ENCODE measurements at regions not wholly inside any gene's neighbourhood (a gene's known extent, or its start where the extent isn't known, plus 50 kb on each side); places are given as distances from the start of the nearest gene placed in this dataset.

GRCh38 chr16:86395477-86395876 lies 114.8 kb upstream of the FOXF1 start:
- no peak for TF ChIP-seq CTCF (IDR thresholded peaks at IDR 0.05; ENCODE audit: low read depth, low read length, missing control alignments)
- no peak overlapping the region for H3K4me3 ChIP-seq (ENCODE audit: low read depth, low read length)
- no peak for DNase-seq (ENCODE audit: low read depth)

- no peak for TF ChIP-seq CTCF (IDR thresholded peaks at IDR 0.05; ENCODE audit: low read depth, low read length, missing control alignments)
- no peak overlapping the region for H3K4me3 ChIP-seq (ENCODE audit: low read depth, low read length)
- DNase-seq (ENCODE audit: low read depth) = no peak
Measured at GRCh38 chr16:86396422-86396821, 113.9 kb upstream of the FOXF1 start.

GRCh38 chr16:86396901-86397311 lies 113.4 kb upstream of the FOXF1 start:
- no peak overlapping the region for H3K4me3 ChIP-seq (ENCODE audit: low read depth, low read length)
- no peak for DNase-seq (ENCODE audit: low read depth)
- no peak for TF ChIP-seq CTCF (IDR thresholded peaks at IDR 0.05; ENCODE audit: low read depth, low read length, missing control alignments)

GRCh38 chr16:86398201-86398600 lies 112.1 kb upstream of the FOXF1 start:
- no peak overlapping the region for H3K4me3 ChIP-seq (ENCODE audit: low read depth, low read length)
- TF ChIP-seq CTCF (IDR thresholded peaks at IDR 0.05; ENCODE audit: low read depth, low read length, missing control alignments) = no peak
- DNase-seq (ENCODE audit: low read depth) = no peak

- no peak for TF ChIP-seq CTCF (IDR thresholded peaks at IDR 0.05; ENCODE audit: low read depth, low read length, missing control alignments)
- DNase-seq (ENCODE audit: low read depth) = no peak
- no peak overlapping the region for H3K4me3 ChIP-seq (ENCODE audit: low read depth, low read length)
Measured at GRCh38 chr16:86398622-86399021, 111.7 kb upstream of the FOXF1 start.

- no peak overlapping the region for H3K4me3 ChIP-seq (ENCODE audit: low read depth, low read length)
- no peak for DNase-seq (ENCODE audit: low read depth)
- TF ChIP-seq CTCF (IDR thresholded peaks at IDR 0.05; ENCODE audit: low read depth, low read length, missing control alignments) = no peak
Measured at GRCh38 chr16:86401126-86401525, 109.2 kb upstream of the FOXF1 start.

GRCh38 chr16:86403085-86403484 lies 107.2 kb upstream of the FOXF1 start:
- no peak overlapping the region for H3K4me3 ChIP-seq (ENCODE audit: low read depth, low read length)

More at GRCh38 chr16:86403085-86403484, 107.2 kb upstream of the FOXF1 start:
- no peak for TF ChIP-seq CTCF (IDR thresholded peaks at IDR 0.05; ENCODE audit: low read depth, low read length, missing control alignments)
- no peak for DNase-seq (ENCODE audit: low read depth)

Data from GM12864 (cell line).